Activated CD4-positive, CD25-positive, alpha-beta regulatory T cell (primary cell): ENCODE measurements at regions not wholly inside any gene's neighbourhood (a gene's known extent, or its start where the extent isn't known, plus 50 kb on each side); places are given as distances from the start of the nearest gene placed in this dataset.
"Not testable (repeated sequence)": the region's sequence is repeated elsewhere in the genome, so short reads cannot be mapped to it uniquely, and the experiment has no call there.

ENCODE experiments used
- DNase-seq, 4 experiments: peaks; one replicate each; lab custom pipeline; 2025; lab: John Stamatoyannopoulos, UW

DNA sequence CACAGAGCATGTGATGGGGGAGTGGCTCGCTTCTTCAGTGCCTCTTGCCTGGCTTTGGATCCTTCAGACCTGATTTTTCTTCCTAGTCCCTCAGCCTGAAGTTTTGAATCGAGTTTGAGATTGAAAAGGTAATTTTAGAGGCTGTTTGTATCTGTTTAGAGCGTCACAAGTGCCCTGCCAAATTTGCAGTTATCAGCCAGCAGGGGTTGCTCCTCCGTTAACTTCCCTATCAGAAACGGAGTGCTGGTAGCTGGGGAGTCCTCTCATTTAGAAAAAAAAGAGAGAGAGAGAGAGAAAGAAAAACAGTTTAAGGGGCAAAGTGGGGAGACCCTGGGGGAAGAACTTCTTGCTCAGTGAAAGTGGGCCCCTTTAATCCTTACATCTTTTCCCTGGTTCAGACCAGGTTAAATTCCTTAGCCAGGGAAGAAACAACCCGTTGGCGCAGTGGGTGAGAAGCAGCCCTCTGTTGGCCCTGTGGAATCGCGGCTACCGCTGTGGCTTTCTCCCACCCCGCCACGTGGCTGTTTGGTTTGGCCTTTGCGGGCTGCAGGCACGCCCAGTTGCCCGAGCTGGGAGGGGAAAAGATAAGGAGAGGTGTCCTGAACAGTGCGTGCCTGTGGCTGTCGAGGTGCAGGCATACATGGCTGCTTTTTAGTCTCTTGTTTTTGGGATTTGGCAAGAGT, 576.7 kb upstream of the ACO1 start:
- DNase-seq = no peak

DNA sequence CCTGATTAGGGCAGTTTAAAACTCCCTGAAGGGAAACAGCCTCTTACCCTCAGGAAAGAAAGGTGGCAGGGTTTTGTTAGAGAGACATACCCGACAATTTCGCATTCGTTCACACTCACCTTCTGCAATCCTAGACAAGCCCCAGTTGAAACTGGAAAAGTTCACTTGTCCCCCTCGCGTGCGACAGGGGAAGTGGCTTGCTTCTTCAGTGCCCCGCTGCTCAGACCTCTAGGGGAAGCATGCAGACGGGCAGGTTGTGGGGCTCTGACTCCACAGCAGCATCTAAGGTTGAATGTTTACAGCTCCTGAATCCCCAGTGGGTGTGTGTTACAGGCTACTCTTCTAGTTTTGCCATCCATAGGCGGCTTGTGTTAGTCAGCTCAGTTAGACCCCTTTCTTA, 575.7 kb upstream of the ACO1 start:
- DNase-seq = no peak

DNA sequence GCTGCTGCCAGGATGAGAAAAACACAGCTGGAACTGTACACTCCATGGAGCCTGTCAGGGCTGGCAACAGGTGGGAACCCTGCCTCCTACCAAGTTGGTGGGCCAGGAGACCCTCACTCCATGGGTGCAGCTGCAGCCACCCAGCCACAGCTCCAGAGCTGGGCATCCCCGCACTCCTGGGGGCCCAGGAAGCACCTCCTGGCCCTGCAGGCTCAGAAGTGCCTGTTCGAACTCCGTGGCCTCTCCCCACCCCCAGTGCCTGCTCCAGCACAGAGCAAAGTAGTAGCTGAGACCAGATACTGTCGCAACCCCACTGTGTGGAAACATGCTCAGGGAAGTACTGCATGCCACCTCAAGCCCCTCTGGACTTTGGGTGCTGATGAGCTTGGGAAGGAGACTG, 564.0 kb upstream of the ACO1 start:
- DNase-seq = no peak

DNA sequence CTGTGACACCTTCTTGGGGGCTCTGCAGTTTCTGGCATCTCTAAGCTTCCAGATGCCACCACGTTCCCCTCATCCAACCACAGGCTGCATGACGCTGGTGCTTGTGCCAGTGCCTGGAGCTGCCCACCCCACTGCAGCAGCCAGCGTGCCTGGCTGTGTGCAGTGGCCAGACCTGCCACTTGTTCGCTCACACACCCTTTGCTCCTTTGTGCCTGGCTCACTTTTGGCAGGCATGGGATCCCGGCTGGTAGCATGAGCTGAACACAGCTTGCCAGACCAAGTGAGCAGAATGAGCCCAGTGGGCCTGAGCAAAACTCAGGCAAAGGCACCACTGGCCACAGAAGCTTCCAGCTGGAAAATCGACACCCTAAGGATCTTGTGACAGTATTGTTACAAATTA, 562.9 kb upstream of the ACO1 start:
- no peak for DNase-seq

DNA sequence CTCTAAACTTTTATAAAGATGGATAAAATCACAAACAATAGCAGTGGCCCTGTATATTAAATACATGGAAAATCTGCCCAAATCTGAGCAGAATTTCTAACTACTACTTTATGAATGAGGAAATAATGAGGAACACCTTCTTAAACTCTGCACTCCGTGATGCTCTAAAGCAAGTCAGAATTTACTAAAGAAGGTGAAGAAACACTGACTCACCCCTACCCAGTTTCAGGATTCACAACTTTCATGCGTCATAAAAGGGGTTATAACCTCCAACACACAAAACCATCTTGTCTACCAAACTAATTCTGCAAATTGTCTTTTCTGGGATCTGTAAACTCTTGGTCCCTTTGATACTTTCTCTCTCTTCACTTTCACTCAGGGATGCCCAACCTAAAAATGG, 561.1 kb upstream of the ACO1 start:
- DNase-seq = no peak

DNA sequence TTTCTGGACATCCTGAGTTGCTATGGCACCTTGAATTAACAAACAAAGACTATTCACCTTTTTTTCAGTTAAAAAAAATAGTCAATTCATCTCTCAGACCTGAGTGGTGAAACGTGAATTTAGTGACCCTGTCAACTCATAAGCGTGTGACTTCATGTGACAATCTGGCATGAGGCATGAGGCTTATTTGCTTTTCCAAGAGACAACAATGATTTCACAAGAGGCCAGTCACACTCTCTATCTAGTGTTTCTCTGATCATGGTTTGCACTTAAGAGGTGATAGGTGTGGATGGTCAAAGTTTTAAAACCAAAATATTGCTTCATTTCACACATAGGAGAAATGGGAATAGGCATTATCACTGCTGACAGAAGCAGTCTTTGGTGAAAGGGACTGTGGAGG, 559.6 kb upstream of the ACO1 start:
- no peak for DNase-seq

DNA sequence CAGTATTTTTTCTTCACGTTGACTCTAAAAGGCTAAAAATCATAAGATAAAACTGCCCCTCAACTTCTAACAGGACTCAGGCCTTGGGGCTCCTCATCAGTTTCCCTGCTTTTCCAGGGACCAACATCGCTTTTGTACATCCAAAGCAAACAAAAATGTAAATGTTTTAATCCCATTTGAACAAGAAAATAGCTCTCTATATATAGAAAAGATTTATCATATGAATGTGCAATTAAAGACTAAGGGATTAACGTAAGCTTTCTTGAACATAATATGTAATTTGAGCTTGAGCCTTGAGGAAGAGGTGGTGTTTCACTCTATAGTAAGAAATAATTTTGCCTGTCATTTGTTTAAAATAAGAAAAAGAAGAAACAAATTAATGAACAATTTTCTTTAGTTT, 547.2 kb upstream of the ACO1 start:
- DNase-seq = no peak

DNA sequence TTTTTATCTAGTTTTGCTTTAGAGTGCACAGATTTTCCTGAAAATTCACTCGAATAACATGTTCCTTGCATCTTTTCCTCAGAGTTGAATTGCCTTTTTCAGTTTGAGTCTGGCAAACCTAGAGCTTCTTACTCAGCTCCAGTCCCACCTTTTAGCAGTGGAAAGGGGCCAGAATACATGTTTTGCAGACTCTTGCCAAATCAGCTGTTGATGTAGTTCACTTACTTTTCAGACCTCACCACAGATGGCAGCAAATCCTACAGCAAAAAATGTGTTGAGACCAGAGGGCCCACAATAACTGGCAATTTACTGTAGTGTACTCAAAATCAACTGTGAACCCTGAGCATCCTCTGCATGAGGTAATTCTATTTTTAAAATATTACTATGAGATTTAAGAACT, 545.2 kb upstream of the ACO1 start:
- DNase-seq = no peak

DNA sequence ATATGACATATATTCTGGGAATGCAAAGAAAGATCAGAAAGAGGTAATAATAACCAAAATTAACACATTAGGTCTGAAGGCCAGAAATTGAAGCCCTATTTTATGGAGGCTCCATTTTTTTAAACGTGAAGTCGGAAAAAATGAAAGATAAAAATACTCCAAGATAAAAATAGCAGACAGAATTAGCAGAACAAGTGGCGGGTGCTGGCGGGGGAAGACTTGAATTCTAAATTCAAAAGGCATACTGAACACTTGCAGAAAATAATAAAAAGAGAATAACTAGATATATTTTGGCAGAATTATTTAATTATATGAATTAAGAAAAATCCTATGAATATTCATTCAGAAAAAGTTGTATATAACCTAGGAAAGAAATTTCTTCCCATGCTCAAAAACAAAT, 543.7 kb upstream of the ACO1 start:
- no peak for DNase-seq

DNA sequence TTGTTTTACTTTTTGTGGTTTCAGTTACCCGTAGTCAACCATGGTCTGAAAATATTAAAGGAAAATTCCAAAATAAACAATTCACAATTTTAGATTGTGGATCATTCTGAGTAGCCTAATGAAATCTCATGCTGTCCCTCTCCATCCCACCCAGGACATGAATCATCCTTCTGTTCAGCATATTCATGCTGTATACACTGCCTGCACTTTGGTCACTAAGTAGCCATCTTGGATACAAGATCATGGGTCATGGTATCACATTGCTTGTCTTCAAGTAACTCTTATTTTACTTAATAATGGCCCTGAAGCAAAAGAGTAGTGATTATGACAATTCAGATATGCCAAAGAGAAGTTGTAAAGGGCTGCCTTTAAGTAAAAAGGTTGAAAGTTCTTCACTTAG, 536.5 kb upstream of the ACO1 start:
- no peak for DNase-seq

DNA sequence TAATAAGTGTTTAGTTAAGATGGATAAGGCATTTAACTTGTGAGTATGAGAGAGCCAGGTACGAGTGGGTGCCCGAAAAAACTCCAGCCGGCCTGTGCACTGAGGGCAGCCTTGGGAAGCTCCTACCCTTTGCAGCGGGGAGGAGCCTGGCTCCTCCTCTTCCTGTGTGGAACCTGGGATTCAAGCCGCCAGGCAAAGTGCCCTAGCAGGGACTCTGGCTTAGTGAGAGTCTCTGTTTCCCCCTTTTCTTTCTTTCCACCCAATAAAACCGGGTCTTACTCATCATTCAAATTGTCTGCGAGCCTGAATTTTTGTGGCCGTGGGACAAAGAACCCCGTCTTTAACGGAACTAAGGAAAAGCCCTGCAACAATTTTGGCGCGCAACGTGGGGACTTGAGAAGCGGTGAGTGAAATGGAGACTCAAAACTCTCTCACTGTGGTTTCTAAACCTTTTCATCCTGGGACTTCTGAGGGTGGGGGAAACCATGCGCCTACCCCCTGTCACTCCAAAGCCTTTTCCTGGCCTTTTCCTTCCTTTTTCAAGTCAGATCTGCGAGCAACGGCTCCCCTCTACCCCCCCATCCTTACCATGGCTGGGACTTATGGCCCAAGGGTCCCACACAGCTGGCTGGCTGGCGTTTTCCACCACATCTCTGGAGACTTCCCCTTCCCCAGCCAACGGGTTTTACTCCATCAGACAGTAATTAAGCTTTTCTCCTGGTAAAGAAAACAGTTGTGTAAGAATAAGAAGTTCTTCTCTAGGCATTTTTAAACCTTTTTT, 535.7 kb upstream of the ACO1 start:
- DNase-seq = no peak

DNA sequence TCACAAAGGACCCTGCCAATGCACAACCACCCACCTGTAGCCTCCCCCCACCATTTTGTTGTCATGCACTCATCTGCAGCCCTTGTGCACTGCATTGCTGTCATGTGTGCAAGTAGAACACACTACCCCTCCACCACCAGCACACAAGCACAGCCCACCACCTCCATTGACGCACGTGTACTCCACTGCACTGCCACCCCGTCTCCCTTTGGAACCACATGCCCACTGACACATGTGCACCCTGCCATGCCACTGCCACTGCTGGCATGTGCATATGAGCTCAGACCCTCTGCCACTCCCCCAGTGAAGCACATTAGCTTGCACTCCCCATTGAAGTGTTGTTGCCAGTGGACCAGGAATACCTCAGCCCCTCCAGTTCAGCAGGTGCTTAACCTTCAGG, 530.3 kb upstream of the ACO1 start:
- no peak for DNase-seq

DNA sequence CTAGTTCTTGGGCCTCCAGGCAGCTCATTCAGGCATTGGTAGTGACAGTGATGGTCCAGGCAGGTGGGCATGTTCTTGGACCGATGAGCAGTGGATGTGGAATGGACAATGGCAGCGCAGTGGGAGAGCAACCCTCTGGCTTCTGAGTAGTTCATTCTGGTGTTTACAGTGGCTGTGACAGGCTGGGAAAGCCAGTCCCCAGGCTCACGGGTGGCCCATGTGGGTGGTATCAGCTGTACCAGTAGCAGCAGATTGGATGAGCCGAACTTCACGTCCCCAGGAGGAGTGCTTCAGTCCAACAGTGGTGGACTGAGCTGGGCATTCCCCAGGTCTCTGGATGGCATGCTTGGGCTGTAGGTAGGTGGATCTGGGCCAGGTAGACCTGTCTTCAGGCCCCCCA, 515.6 kb upstream of the ACO1 start:
- DNase-seq = no peak

DNA sequence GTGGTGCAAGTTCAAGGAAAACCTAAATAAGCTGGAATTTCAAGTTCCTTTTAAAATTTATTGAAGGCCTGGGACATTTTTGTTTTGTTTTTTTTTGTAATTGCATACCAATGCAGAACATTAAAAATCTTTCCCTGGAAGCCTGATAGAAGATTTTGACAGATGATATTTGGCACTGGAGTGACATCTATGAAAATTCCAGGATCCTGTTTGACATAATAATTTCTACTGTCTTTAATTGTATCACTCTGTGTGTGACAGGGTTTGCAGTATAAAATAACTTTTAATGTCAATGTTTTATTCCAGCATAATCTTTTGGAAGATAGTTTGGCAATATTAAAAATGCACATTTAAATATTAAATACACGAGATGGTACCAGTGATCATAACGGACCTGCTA, 514.2 kb upstream of the ACO1 start:
- no peak for DNase-seq

DNA sequence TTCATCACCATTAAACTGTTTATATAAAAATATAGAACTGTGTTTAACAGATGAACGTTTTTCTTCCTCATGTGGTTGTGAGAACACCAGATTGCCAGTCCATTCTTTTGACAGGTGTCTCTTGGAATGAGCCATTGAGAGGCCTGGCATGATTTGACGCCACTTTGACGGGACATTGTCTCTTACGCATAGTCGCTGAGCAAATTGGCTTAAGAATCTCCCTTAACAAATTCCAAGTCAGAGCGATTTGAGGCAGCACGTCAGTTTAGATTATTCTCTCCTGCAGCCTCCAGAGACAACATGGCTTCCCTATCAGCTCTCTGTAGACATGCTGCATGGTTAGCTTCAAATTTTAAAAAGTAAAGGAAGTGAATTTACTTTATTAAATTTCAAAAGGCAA, 510.7 kb upstream of the ACO1 start:
- DNase-seq = no peak

DNA sequence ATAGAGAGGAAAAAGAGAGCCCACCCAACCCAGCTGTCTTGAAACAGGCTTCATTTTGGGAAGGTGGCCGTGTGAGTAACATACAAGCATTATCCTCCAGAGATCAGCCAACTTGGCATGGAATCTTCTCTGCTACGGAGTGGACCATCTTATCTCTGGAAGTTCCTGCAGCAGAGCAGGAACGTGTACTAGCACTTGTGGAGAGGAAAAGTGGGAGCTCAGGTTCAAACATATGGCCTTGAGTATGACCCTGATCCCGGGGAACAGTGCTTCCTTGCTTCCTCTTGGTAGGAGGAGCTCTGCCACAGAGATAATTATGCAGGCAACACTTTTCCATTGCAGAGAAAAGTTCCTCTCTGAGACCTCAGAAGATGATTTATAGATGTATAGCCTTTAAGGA, 490.4 kb upstream of the ACO1 start:
- DNase-seq = no peak

DNA sequence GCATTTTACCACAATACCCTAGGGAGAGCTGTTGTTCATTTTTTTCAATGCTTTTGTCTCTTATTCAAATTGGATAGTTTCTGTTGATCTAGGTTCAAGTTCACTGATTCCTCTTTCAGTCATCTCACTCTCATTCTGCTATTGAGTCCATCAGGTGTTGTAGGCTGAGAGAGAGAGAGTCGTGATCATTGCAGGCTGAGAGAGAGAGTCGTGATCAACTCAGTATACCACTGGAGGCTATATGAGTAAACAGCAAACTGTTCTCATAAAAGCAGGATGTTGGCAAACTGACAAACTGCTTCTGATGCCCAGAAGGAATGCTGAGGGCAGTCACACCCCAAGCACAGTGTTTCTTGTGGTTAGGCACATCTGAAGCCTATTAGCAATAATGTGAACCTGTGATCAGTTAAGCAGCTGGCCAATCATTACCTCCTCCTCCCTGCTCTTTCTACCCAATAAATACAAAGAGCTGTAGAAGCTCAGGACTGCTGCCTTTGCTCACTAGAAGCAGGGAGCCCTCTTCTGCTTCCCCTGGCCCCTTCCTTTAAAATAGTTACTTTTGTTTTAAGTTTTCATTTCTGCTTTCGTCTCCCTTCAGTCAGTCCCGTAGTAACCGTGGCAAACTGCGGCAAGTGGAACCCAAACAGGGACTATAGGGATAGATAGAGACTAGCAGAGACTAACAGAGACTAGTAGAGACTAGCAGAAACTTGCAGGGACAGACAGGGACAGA, 476.1 kb upstream of the ACO1 start:
- DNase-seq = no peak

DNA sequence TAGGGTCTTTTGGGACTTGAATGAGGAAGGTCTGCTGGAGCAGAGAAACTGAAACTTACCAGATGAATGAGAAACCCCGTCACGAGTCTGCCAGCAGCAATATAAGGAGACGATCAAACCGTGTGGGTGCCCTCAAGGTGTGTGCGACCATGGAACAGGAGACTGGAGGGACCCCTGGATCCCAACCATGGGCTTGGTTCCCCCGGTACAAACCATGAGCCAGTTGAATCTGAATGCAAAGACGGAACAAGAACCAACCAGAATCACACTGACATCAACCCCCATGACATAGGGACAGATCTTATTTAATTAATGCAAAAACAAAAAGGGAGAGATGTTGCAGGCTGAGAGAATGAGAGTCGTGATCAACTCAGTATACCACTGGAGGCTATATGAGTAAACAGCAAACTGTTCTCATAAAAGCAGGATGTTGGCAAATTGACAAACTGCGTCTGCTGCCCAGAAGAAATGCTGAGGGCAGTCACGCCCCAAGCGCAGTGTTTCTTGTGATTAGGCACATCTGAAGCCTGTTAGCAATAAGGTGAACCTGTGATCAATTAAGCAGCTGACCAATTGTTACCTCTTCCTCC, 475.5 kb upstream of the ACO1 start:
- no peak for DNase-seq

DNA sequence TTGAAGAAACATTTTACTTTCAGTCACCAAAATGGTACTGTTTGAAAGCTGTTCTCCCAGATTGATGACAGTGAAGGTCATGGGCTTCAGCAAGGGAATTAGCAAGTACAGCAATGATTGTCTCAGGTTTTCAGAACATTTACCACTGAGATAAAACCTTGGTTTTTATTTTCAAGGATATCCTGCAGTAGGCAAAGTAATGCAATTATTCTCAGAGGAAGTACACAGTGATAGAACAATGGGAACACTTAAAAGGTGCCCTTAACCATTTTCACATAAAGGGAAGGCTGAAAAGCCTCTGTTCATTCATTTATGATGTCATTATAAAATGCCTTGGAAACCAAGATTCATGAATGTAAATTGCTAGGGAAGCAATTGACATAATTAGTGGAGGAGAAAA, 471.8 kb upstream of the ACO1 start:
- DNase-seq = no peak

DNA sequence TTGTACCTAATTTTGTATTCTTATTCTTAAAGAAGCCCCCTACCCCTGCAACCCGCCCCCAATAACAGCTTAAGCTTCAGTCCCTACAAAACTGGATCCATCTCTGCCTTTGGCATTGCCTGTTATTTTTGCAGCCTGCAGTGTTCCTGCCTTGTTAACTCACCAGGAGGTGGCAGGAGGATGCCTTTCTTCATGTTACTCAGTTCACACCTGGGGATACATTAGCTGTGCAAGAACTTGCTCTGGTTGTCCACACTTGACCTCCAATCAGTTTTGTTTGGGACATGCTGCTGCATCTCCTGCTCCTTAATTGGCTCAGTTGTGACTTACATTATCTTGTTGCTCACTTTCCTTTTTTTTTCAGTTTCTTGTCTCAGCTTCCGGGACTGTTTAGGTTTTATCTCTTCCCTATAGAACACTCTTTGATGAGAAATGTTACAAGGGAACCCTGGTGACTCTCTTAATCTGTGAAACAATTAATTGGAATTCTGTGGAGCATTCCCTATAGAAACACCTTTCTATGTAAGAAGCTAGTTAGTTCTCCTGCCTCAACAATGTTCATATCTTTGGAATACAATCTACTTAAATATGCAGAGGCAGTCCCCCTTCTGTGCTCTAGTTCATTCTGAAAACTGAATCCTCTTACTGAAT, 467.7 kb upstream of the ACO1 start:
- no peak for DNase-seq

DNA sequence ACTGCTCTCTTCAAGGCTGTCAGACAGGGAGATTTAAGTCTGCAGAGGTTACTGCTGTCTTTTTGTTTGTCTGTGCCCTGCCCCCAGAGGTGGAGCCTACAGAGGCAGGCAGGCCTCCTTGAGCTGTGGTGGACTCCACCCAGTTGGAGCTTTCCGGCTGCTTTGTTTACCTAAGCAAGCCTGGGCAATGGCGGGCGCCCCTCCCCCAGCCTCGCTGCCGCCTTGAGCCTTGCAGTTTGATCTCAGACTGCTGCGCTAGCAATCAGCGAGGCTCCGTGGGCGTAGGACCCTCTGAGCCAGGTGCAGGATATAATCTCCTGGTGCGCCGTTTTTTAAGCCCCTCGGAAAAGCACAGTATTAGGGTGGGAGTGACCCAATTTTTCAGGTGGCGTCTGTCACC, 446.7 kb upstream of the ACO1 start:
- not testable (repeated sequence) for DNase-seq

DNA sequence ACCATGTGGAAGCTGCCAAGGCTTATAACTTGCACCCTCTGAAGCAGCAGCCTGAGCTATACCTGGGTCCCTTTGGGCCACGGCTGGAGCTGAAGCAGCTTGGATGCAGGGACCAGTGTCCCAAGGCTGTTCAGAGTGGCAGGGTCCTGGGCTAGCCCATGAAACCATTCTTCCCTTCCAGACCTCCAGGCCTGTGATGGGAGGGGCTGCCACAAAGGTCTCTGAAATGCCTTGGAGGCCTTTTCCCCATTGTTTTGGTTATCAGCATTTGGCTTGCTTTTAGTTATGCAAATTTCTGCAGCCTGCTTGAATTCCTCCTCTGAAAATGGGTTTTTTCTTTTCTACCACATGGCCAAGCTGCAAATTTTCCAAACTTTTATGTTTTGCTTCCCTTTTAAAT, 433.7 kb upstream of the ACO1 start:
- DNase-seq = no peak
